PFSK-1 (cell line): ENCODE measurements at regions not wholly inside any gene's neighbourhood (a gene's known extent, or its start where the extent isn't known, plus 50 kb on each side); places are given as distances from the start of the nearest gene placed in this dataset.

Experiments
- FOXP2 ChIP-seq: optimal IDR thresholded peaks from 2 replicates; pipeline ENCODE3; 2011; ENCODE audit warnings: borderline replicate concordance, control low read depth, inconsistent platforms; ENCODE audit not compliant: insufficient read depth; ENCODE audit errors: extremely low read length, extremely low read depth
- SIN3A ChIP-seq: IDR thresholded peaks from 2 replicates; pipeline ENCODE4 v1.6.1; 2012; ENCODE audit warnings: mild to moderate bottlenecking, low read length, moderate library complexity, borderline replicate concordance; ENCODE audit not compliant: insufficient read depth

- TF ChIP-seq FOXP2 (no peak), SIN3A (no peak)
These were observed 643.7 kb downstream of the UTRN start for GRCh38 chr6:144928847-144929246.
